GM20000 (cell line): ENCODE measurements at regions not wholly inside any gene's neighbourhood (a gene's known extent, or its start where the extent isn't known, plus 50 kb on each side); places are given as distances from the start of the nearest gene placed in this dataset.

Source experiments
- DNase-seq: peaks from one replicate; pipeline ENCODE4 v3.0.0; 2012; ENCODE audit warnings: low spot score
- CTCF ChIP-seq: IDR thresholded peaks from 2 replicates; pipeline ENCODE4 v1.5.1; 2012; ENCODE audit warnings: mild to moderate bottlenecking, control low read depth; ENCODE audit errors: extremely low read depth, missing control alignments

DNA sequence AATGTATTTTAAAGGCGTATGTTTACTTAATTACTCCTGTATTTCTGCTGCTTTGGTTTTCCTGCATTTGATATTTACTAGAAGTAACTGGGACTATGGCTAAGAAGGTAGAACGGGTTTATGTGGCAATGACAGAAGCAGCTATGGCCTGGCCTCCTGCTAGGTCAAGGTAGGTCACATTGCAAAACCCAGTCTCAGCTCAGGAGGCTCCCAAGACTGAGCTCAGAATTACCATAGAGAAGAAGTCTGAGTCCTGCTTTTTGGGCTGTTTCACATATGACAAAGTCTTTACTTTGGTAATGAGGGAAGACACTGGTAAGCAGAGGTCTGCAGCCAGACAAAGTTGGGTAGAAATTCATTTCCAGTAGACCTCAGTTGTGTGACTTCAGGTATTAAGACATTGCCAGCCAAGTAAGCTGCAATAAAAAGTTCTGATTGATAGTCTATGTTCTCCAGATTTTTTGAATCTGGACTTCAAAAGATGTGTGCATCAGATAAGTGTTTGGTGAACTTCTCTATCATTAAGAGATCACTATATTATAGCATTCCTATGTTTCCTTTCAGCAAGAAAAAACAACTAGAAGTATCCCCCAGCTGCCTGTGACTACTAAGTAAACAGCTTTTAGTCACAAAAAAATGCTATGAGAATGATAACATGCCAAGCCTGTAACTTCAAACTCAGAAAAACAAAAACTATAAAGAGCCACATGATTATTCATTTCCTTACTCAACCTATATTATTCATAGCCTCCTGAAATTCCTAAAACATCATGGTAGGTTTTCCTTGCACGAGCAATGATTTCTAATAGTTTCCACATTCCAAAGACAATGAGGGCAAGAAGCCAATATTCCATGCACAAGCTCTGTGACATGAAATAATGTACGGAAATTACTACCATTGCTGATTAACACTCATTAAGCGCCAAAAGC, 312.3 kb downstream of the HAO1 start:
- DNase-seq: no peak
- TF ChIP-seq CTCF: no peak

DNA sequence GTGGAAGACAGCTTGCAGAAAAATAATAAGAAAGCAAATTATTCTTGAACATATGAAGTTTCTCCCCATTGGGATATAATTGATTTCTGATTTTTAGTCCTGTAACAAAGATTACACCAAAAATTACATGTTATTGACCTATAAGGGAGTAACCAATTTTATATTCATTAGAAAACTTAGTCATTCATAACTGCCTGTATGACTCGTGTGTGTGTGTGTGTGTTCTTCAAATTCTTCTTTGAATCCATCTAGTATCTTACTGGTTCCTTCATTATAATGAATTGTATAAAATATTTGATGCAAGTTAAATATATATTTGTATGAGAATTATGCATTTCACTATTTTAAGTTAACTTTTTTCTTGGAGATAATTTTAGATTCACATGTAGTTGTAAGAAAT, 310.4 kb downstream of the HAO1 start:
- no peak for DNase-seq

DNA sequence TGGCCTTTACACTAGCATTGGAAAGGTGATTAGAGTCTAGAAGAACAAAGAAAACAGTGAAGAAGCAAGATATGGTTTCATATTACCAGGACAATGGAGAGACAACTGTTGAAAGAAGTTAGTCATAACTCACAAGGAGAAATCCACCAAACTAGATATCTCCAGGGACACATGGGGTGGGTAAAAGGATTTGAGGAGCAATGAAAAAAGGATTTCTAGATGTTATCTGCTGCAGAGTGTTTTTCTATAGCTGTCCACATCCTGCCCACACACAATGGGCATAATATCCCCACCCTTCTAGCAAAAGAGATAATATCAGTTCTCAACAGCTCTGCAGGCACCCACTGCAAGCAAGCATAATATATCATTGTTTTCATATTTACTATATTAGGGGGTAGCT, 303.1 kb downstream of the HAO1 start:
- TF ChIP-seq CTCF: no peak
- no peak for DNase-seq

More for the DNA sequence above, 310.4 kb downstream of the HAO1 start:
- TF ChIP-seq CTCF: no peak

DNA sequence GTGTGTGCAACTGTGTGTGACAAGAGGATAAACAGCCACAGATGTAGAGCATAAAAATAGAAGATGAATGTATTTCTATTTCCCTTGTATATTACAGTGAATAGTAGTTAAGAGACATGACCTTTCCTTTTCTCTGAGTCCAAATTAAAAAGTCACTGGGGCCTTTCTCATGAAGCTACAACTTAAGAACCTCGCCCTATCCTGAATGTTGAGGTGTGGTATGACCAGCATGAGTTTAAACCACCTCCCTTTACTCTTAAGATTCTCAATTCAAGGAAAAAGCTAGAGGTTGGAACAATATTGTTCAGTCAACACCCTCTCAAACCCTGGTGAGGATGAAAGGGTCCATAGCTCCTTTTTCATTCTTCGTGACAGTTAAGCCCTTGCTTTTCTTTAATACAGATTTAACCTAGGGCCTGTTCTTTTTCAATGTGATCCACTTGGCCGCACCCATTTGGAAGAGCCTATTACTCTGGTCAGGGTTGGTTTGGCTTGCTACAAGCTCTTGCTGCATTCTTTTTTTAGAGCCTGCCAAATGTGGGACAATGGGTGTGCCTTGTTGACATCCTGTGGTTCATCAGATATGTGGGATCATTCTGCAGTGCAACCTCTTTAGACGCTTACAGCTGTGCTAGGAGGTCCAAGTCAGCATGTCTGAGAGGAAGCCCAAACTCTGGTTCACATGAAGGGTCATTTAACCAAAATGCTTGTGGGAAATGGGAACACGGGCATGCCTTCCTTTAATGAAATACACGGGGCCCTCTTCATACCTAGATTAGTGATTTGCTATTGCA, 290.0 kb downstream of the HAO1 start:
- DNase-seq: no peak
- no peak for TF ChIP-seq CTCF

DNA sequence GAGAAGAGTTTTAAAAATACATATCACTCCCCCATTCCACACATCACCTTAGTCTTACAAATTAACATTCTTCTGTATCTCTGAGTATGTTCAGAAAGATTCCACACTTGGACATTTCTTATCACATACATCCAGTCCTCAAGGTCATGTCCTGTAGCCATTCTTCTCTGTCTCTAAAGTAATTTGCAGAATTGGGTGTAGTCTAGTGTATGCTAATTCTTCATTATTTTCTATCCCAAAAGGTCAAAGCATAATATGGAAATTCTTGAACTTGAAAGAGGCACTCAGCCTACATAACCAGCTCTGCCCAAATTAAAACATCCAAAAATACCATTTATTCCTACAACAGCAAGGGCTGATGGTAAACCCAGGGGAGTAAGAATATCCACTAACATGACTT, 286.0 kb downstream of the HAO1 start:
- DNase-seq: no peak
- TF ChIP-seq CTCF: no peak

DNA sequence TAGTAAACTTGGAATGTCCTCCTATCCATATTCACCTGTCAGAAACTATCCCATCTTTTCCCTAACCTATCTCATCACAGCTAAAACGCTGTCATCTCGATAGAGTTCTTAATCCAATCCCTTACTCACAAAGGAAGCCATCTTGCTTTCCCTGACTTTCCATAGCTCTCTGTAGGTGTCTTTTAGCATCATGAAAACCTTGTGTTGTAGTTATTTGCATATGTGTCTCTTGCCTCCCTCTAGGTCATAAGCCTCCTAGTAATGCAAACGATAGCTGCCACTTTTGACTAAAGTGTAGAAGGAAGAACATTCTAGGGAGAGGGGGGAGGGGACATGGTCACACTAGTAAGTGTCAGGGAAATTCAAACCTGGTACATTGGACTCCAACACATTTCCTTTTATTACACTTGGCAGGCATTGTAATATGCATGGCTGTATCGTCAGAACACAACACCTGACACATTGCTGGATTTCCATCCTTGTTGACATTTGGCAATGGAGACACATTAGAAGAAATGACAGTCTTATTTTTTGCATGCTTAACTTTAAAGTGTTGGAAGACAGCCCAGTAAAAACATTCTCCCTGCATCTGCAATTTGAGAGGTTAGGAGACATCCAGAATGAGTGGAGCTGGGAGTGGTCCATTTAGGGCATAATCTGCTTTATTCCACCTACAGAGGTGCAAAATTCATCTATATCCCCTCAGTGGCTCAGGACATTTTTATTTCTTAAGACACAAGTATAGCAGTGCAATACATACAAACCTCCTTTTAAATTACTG, 283.4 kb downstream of the HAO1 start:
- TF ChIP-seq CTCF: no peak
- no peak for DNase-seq
